HT1080 (cell line): ENCODE measurements at regions not wholly inside any gene's neighbourhood (a gene's known extent, or its start where the extent isn't known, plus 50 kb on each side); places are given as distances from the start of the nearest gene placed in this dataset.
A peak's percentile ranks its signal among the peaks of the same experiment; 100 is the strongest.
"Not testable (repeated sequence)": the region's sequence is repeated elsewhere in the genome, so short reads cannot be mapped to it uniquely, and the experiment has no call there.

ENCODE experiments used
- DNase-seq: peaks from one replicate; pipeline ENCODE4 v3.0.0-alpha.2; 2015; ENCODE audit warnings: low read depth

DNA sequence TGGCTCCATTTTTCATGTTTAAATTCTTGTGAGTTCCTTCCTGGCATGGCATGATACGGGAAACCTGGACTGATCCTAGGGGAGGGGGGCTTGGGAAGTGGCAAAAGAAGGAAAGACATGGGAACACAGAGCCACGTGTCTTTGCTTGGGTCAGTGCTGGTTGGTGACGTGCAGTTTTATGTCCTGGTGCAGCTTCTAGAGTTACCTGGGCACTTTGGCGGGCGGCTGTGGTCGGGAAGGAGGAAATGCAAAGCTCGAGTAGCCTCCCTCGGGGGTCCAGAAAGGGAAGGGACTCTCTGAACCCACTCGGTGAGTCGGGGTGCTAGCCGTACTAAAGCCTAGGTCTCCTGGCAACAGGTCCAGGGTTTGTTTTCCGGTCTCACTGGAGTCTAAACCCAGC, 94.6 kb downstream of the APOB start:
- no peak for DNase-seq

- no peak for DNase-seq
These were observed 97.4 kb downstream of the APOB start for GRCh38 chr2:20946468-20946867.

DNA sequence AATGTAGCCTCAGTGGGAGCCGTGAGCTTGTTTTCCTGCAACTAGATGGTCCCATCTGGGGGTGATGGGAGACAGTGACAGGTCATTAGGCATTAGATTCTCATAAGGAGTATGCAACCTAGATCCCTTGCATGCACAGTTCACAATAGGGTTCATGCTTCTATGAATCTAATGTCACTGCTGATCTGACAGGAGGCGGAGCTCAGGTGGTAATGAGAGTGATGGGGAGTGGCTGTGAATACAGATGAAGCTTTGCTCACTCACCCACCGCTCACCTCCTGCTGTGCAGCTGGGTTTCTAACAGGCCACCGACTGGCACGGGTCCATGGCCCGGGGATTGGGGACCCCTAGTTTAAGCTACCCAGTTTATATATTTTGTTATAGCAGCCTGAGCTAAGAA, 100.2 kb downstream of the APOB start:
- DNase-seq, result not testable (repeated sequence)

DNA sequence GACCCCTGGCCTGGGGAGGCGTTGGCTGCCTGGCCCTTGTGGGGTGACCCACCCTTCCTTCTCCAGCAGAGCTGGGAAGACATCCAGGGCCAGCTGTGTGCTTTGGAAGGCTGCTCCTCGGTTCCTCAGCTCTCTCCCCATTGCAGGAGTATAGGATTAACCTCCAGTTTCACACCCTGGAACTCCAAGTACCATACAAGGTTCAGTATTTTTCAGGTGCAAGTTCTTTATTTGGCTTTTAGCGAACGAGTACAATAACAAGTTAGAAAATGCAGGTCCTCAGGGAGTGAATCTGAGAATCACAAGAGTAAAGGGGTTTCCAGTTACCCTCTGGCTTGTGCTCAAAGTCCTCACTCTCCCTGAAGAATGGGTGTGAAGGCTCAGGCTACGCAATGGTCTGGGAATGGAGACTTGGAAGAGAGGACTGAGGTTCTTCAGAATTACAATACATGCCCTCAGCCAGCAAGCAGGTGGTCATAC, 101.2 kb downstream of the APOB start:
- no peak for DNase-seq

DNA sequence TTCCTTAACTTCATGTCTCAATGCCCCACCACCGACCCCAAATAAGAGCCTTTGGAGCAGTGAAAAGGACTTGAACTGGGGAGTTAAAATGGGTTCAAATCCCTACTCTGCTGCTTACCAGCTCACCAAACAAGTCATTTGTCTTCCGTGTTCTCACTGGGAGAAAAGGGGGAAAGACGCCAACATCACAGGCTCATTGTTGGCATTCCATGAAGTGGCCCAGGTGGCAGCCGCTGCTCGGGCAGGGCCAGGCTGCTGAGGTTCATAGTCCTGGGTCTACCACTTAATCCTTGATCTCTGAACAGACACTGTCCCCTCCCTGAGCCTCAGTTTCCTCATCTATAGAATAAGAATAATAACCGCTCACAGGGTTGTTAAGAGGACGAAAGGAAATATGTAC, 103.0 kb downstream of the APOB start:
- DNase-seq, result no peak

DNA sequence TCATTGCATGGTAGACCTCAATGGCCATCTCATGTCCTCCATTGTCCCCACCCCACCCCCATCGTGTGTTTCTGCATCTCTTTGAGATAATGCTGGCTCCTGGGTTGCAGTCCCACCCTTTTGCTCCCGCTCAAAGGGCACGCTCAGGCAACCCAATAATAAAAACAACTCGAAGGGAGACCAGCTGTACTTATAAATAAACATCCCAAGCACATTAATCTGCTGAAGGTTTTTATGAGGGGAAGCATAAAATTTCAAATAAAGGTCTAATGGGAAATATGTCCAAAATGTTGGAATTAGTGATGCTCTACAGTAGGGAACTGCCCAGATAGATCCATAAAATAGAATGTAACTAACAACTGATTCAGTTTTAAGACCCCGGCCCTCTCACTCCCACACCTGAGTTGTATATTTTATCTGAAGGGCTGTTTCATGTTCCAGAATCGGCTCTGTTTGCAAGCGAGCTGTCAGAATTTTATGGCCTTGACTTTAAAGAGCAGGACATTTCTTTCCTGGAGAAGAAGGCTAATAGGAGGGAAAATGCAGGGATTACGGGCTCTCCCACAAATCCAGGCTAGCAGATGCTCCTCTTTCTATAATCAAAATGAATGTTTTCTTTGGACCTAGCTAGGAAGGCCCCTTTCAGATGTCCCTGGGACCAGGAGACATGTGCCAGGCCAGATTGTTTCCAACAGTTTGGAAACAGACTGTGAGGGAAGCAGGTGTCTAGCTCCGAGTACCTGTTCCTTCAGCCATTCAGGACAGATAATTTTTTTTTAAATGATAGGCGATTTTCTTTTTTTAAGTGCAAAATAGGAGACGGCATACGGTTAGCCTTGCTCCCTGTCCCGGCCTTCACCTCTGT, 103.7 kb downstream of the APOB start:
- DNase-seq, result no peak

GRCh38 chr2:20937353-20937752, 106.5 kb downstream of the APOB start:
- no peak for DNase-seq

DNA sequence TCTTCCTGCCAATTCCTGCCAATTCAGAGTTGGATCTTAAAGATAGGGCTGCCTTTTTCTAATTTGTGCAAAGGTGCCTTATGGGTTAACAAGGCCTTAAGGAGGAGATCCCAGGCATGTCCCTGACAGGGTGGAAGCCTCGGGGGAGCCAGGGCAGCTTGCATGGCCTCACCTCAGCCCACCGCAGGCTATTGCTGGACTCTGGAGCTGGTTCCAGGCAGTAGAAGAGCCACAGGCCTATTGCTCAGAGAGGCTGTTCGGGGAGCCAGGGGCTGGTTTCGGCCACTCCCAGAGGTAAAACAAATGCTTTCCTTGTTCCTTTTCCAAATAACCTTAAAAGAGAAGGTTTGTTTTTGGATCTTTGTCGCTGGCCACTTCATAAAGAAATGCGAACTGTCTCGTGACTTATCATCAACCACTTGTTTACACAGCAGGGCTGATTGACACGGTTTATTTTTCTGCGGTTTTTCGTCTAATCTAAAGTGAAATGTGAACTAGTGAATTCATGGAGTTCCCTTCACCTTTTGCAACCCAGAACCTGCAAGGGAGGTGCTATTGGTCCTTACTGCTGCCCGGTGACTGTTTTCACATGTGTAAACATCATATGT, 108.6 kb downstream of the APOB start:
- DNase-seq, result no peak

- no peak for DNase-seq
These were observed 109.6 kb downstream of the APOB start for GRCh38 chr2:20934236-20934635.

DNA sequence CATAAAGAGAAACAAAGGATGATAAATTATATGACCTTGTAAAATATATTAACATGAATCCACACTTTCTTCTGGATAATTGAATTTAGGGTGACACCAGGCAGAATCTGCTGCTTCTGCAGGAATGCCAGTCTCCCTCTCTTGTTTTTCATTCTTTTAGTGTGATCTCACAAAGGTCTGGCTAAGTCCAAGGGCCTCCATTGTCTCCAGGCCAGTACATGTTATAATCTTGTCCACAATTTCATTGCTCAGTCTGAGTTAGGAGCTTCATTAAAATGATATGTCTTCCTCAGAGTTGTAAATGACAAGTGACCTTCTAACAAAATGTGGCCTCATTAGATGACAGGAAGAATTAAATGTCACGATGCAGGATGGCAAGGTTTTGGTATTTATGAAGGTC, 110.2 kb downstream of the APOB start:
- DNase-seq, result no peak

GRCh38 chr2:20931346-20931745, 108.4 kb upstream of the LDAH start:
- no peak for DNase-seq

GRCh38 chr2:20930928-20931327, 108.0 kb upstream of the LDAH start:
- peak; percentile 55 for DNase-seq

- DNase-seq, result no peak
These were observed 106.8 kb upstream of the LDAH start for GRCh38 chr2:20929721-20930120.

DNA sequence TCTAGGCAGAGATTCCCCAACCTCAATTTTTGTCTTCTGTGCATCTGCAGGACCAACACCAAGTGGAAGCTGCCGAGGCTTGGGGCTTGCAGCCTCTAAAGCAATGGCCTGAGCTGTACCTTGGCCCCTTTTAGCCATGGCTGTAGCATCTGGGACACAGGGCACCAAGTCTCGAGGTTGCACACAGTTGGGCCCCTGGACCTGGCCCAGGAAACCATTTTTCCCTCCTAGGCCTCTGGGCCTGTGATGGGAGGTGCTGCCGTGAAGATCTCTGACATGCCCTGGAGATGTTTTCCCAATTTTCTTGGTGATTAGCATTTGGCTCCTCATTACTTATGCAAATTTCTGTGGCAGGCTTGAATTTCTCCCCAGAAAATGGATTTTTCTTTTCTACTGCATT, 105.7 kb upstream of the LDAH start:
- DNase-seq, result no peak

DNA sequence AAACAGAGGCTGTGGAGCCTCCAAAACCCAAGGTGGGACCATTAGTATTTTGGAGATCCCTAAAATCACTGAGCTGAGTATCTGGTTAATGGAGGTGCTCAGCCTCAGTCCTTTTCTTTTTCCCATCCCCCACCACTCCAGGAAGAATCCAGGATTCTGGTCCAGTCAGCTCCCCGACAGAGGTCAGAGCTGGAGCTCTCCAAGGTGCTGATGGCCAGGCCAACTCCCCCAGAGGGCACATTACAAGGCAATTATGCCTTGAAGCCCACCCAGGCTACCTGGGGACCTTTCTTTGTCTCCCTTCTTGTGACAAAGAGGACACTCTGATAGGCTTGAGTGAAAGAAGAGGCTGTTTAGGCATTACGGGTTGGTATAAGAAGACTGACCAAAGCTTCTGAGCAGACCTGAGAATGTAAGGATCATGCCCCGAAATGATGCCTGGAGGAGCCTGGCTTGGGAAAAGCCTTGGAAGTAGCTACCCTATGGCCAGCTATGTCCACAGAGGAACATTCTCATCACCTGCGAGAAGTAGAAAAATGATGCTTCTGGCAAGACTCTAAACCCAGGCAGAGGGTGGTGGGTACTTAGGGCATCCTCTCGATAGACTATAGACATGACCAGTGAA, 102.5 kb upstream of the LDAH start:
- DNase-seq, result no peak

DNA sequence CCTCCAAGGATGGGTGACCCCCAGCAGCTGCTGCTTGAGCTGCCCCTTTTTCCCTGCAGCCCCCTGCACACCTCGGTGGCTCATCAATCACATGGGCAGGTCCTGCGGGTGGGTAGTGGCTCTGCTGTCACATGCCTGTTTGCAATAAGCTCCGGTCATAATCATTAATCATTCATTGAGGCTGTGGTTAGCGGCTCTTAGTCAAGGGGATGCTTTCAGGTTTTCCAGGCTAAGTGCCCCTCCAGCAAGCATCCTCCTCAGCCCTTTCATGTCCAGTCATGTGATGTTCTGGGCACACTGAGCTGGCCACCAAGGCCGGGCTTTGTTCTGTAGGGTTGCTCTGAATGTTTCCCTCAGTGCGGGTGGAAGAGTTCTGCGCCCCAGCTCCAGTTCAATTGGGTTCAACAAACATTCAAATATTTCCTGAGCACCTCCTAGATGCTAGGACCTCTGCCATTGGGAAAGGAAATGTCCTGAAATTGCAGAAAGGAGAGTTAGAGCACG, 96.4 kb upstream of the LDAH start:
- no peak for DNase-seq

- no peak for DNase-seq
These were observed 95.0 kb upstream of the LDAH start for GRCh38 chr2:20917719-20918572.

- no peak for DNase-seq
These were observed 94.4 kb upstream of the LDAH start for GRCh38 chr2:20917287-20917660.

- DNase-seq, result peak; percentile 33
These were observed 93.8 kb upstream of the LDAH start for GRCh38 chr2:20916604-20917286.

GRCh38 chr2:20915271-20915670, 92.4 kb upstream of the LDAH start:
- DNase-seq, result no peak

GRCh38 chr2:20914771-20915170, 91.9 kb upstream of the LDAH start:
- no peak for DNase-seq
